Body of pancreas (tissue), 4 donors: ENCODE measurements at regions not wholly inside any gene's neighbourhood (a gene's known extent, or its start where the extent isn't known, plus 50 kb on each side); places are given as distances from the start of the nearest gene placed in this dataset.

Source experiments
- ATAC-seq: fragments of 150-250 bp; one replicate; pipeline ENCODE4 v1.9.1; 2016
- DNase-seq, 4 donors: peaks; one replicate each; pipeline ENCODE4 v3.0.0-alpha.2; 2019
- H3K27ac ChIP-seq, 4 donors: fragments of 200-600 bp; sonication (generic); 1 replicate in 3 of 4; 2 replicates in 1 of 4; pipeline versions ENCODE4 v1.5.1 to v1.6.1; 2016 to 2019; ENCODE audit warnings: mild to moderate bottlenecking in 1 of 4, mixed read lengths in 1 of 4, moderate library complexity in 1 of 4
- H3K27me3 ChIP-seq, 2 donors: fragments of 200-600 bp; sonication (generic); one replicate each; pipeline ENCODE4 v1.6.0; 2016; ENCODE audit warnings: mild to moderate bottlenecking in 1 of 2
- H3K36me3 ChIP-seq, 2 donors: fragments of 200-600 bp; sonication (generic); replicated peaks in 1 of 2; 2 replicates each; pipeline ENCODE4 v1.5.1; 2016; ENCODE audit warnings: low read depth in 2 of 2; ENCODE audit not compliant: insufficient read depth in 1 of 2
- H3K4me1 ChIP-seq: fragments of 200-600 bp; sonication (generic); one replicate; pipeline ENCODE4 v1.6.0; 2016
- H3K4me3 ChIP-seq, 2 donors: fragments of 200-600 bp; sonication (generic); 1 replicate in 1 of 2; 2 replicates in 1 of 2; pipeline ENCODE4 v1.5.1; 2016 to 2019
- H3K9me3 ChIP-seq, 3 donors: fragments of 200-600 bp; sonication (generic); 1 replicate in 2 of 3; 2 replicates in 1 of 3; pipeline ENCODE4 v1.5.1; 2016
- POLR2A ChIP-seq, 3 donors: fragments of 450-650 bp; IDR thresholded peaks; one replicate each; pipeline ENCODE4 v1.6.1; 2016; ENCODE audit warnings: antibody characterized with exemption in 3 of 3, mild to moderate bottlenecking in 2 of 3
- WGBS, 2 donors: methylation state at CpG; one replicate each; pipeline ENCODE4 v1.1.5; 2017; 5-methylcytosine and 5-hydroxymethylcytosine counted together
- intact Hi-C: fragments of 100-400 bp; cut with DNase I; formaldehyde crosslinking; loops from one replicate; pipeline ENCODE4 v1.15.1; 2023
- TF ChIP-seq, protein P1 (sequence below), 7 experiments: fragments of 450-650 bp in 4 of 7; fragments of 200-600 bp in 3 of 7; sonication (generic) in 3 of 7; IDR thresholded peaks; one replicate each; pipeline ENCODE4 v1.5.1; 2016 to 2019; ENCODE audit warnings: antibody characterized with exemption in 7 of 7

DNA sequence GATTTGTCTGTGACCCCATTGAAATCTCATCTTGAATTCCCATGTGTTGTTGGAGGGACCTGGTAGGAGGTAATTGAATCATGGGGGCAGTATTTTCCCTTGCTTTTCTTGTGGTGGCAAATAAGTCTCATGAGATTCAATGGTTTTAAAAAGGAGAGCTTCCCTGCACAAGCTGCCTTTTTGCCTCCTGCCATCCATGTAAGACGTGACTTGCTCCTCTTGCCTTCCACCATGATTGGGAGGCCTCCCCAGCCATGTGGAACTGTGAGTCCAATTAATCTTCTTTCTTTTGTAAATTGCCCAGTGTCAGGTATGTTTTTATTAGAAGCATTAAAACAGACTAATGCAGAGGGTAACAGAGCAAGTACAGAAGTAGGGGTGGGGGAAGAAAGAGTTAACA lies 1097.0 kb upstream of the ADGRB3 start:
- WGBS, 2 donors, result 54 to 56% methylated on average over 1 of the region's 1 CpG

DNA sequence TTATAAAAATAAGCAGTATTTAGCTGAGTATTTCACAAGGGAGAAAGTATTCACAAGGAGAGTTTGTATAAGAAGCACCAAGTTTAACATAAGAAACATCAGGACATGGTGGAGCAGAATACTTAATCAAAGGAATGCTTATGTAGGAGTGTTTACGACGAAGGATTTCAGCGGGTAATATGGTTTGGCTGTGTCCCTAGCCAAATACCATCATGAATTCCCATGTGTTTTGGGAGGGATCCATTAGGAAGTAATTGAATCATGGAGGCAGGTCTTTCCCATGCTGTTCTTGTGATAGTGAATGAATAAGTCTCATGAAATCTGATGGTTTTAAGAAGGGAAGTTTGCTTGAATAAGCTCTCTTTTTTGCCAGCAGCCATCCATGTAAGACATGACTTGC lies 1099.1 kb upstream of the ADGRB3 start:
- intact Hi-C loops, result no loop called here
- TF ChIP-seq, protein P1, sequence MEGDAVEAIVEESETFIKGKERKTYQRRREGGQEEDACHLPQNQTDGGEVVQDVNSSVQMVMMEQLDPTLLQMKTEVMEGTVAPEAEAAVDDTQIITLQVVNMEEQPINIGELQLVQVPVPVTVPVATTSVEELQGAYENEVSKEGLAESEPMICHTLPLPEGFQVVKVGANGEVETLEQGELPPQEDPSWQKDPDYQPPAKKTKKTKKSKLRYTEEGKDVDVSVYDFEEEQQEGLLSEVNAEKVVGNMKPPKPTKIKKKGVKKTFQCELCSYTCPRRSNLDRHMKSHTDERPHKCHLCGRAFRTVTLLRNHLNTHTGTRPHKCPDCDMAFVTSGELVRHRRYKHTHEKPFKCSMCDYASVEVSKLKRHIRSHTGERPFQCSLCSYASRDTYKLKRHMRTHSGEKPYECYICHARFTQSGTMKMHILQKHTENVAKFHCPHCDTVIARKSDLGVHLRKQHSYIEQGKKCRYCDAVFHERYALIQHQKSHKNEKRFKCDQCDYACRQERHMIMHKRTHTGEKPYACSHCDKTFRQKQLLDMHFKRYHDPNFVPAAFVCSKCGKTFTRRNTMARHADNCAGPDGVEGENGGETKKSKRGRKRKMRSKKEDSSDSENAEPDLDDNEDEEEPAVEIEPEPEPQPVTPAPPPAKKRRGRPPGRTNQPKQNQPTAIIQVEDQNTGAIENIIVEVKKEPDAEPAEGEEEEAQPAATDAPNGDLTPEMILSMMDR (IDR thresholded peaks at IDR 0.05), result no peak
- TF ChIP-seq POLR2A (IDR thresholded peaks at IDR 0.05), result no peak
- Histone ChIP-seq H3K4me3 (no peak overlapping the region), H3K27me3 (no peaks in the 10 kb centered on the region), H3K9me3 (no peaks in the 10 kb centered on the region), H3K4me1 (no peaks in the 10 kb centered on the region), H3K36me3 (no peaks in the 10 kb centered on the region), H3K27ac (no peak overlapping the region)
- 71 to 80% methylated on average over 3 of the region's 3 CpGs for WGBS, 2 donors
- no peak for DNase-seq
- ATAC-seq, result no peak

More for the DNA sequence above, 1097.0 kb upstream of the ADGRB3 start:
- Histone ChIP-seq H3K9me3 (no peaks in the 10 kb centered on the region), H3K4me1 (no peaks in the 10 kb centered on the region), H3K27ac (no peak overlapping the region), H3K27me3 (no peaks in the 10 kb centered on the region), H3K4me3 (no peak overlapping the region), H3K36me3 (no peaks in the 10 kb centered on the region)
- intact Hi-C loops, result no loop called here
- ATAC-seq (no peak), DNase-seq (no peak)
- TF ChIP-seq POLR2A (IDR thresholded peaks at IDR 0.05), result no peak
- TF ChIP-seq, protein P1 (IDR thresholded peaks at IDR 0.05), result no peak

DNA sequence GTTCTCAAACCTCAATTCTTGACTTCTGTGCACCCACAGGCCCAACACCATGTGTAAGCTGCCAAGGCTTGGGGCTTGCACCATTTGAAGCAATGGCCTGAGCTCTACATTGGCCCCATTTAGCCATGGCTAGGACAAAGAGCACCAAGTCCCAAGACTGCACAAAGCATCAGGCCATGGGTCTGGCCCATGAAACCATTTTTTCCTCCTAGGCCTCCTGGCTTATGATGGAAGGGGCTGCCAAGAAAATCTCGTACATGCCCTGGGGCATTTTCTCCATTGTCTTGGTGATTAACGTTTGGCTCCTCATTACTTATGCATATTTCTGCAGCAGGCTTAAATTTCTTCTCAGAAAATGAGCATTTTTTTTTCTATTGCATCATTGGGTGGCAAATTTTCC lies 1128.7 kb upstream of the ADGRB3 start:
- Histone ChIP-seq H3K9me3 (no peaks in the 10 kb centered on the region), H3K4me1 (no peaks in the 10 kb centered on the region), H3K27ac (no peak overlapping the region), H3K36me3 (no peaks in the 10 kb centered on the region), H3K4me3 (no peak overlapping the region), H3K27me3 (no peaks in the 10 kb centered on the region)
- DNase-seq, result no peak
- TF ChIP-seq, protein P1 (IDR thresholded peaks at IDR 0.05), result no peak
- no peak for TF ChIP-seq POLR2A (IDR thresholded peaks at IDR 0.05)
- 47 to 65% methylated on average over 2 of the region's 2 CpGs for WGBS, 2 donors
- no peak for ATAC-seq
- intact Hi-C loops, result no loop called here

DNA sequence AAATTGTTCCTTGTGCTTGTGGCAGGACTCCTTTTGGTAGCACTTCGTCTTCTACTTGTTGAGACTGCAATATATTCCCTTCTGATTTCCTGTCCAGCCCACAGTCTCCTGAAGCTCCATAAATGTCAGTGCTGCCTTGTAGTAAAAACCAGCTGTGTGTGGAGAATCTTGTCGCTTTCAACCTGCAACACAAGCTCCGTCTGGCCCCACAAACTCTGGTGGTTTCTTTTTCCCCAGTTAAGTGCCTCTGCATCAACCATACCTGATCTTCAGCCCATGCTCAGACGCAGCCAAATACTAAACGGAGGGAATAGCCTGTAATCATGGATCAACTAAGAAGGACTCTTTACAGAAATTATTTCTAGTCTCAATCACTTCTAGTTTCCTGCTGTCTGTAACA lies 1133.3 kb upstream of the ADGRB3 start:
- ATAC-seq, result no peak
- no peaks in the 10 kb centered on the region for H3K4me1 ChIP-seq
- H3K9me3 ChIP-seq, result no peaks in the 10 kb centered on the region
- H3K27me3 ChIP-seq, result no peaks in the 10 kb centered on the region
- WGBS, 2 donors, result 45 to 50% methylated on average over 5 of the region's 5 CpGs
- no peaks in the 10 kb centered on the region for H3K36me3 ChIP-seq
- no peak for TF ChIP-seq POLR2A (IDR thresholded peaks at IDR 0.05)
- TF ChIP-seq, protein P1 (IDR thresholded peaks at IDR 0.05), result no peak
- H3K27ac ChIP-seq, result no peak overlapping the region
- intact Hi-C loops, result no loop called here
- no peak overlapping the region for H3K4me3 ChIP-seq
- DNase-seq, result no peak

DNA sequence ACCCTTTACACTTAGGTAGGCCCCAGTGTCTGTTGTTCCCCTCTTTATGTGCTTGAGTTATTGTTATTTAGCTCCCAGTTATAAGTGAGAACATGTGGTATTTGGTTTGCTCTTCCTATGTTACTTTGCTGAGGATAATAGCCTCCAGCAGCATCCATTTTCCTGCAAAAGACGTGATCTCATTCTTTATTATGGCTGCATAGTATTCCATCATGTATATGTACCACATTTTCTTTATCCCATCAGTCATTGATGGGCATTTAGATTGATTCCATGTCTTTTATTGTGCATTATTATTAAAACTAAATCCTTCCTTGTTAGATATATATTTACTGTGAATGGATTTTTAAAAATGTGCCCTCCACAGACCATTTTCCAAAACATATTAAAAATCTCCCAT lies 1137.3 kb upstream of the ADGRB3 start:
- no peaks in the 10 kb centered on the region for H3K4me1 ChIP-seq
- 68 to 73% methylated on average over 1 of the region's 1 CpG for WGBS, 2 donors
- no peak overlapping the region for H3K27ac ChIP-seq
- no peak for TF ChIP-seq POLR2A (IDR thresholded peaks at IDR 0.05)
- TF ChIP-seq, protein P1 (IDR thresholded peaks at IDR 0.05), result no peak
- DNase-seq (no peak), ATAC-seq (no peak)
- intact Hi-C loops, result no loop called here
- H3K27me3 ChIP-seq, result no peaks in the 10 kb centered on the region
- H3K9me3 ChIP-seq, result no peaks in the 10 kb centered on the region
- H3K4me3 ChIP-seq, result no peak overlapping the region
- no peaks in the 10 kb centered on the region for H3K36me3 ChIP-seq
